Thyroid gland (tissue), 4 donors: ENCODE measurements at regions not wholly inside any gene's neighbourhood (a gene's known extent, or its start where the extent isn't known, plus 50 kb on each side); places are given as distances from the start of the nearest gene placed in this dataset.

ENCODE experiments used
- DNase-seq, 2 donors: peaks; one replicate each; pipeline ENCODE4 v3.0.0-alpha.2; 2019
- H3K27ac ChIP-seq, 3 donors: fragments of 200-600 bp; sonication (generic); 1 replicate in 2 of 3; 2 replicates in 1 of 3; pipeline ENCODE4 v1.5.1; 2016 to 2019; ENCODE audit warnings: mild to moderate bottlenecking in 1 of 3, moderate library complexity in 1 of 3
- H3K27me3 ChIP-seq: fragments of 200-600 bp; sonication (generic); one replicate; pipeline ENCODE4 v1.5.1; 2019
- H3K36me3 ChIP-seq, 2 donors: fragments of 200-600 bp; sonication (generic); one replicate each; pipeline ENCODE4 v1.5.1; 2016 to 2019
- H3K4me1 ChIP-seq, 2 donors: fragments of 200-600 bp; sonication (generic); one replicate each; pipeline ENCODE4 v1.5.1; 2017 to 2019
- H3K4me3 ChIP-seq, 3 donors: fragments of 200-600 bp; sonication (generic); replicated peaks in 1 of 3; 1 replicate in 2 of 3; 2 replicates in 1 of 3; pipeline ENCODE4 v1.5.1; 2016; ENCODE audit warnings: mild to moderate bottlenecking in 1 of 3
- H3K9me3 ChIP-seq: fragments of 200-600 bp; sonication (generic); one replicate; pipeline ENCODE4 v1.5.1; 2017
- CTCF ChIP-seq, 6 experiments: fragments of 200-600 bp in 3 of 6; fragments of 450-650 bp in 3 of 6; sonication (generic) in 3 of 6; IDR thresholded peaks; one replicate each; pipeline ENCODE4 v1.5.1; 2016 to 2019; ENCODE audit warnings: antibody characterized with exemption in 6 of 6, mild to moderate bottlenecking in 2 of 6, inconsistent platforms in 1 of 6, moderate library complexity in 1 of 6
- POLR2A ChIP-seq, 2 donors: fragments of 450-650 bp; IDR thresholded peaks; one replicate each; pipeline ENCODE4 v1.6.1; 2017; ENCODE audit warnings: antibody characterized with exemption in 2 of 2, mild to moderate bottlenecking in 2 of 2, moderate library complexity in 1 of 2
- WGBS, 2 donors: methylation state at CpG; one replicate each; pipeline ENCODE4 v1.1.5; 2017; 5-methylcytosine and 5-hydroxymethylcytosine counted together
- intact Hi-C: fragments of 100-400 bp; cut with DNase I; formaldehyde crosslinking; loops from one replicate; pipeline ENCODE4 v1.15.1; 2023

- TF ChIP-seq POLR2A (IDR thresholded peaks at IDR 0.05): no peak
- TF ChIP-seq CTCF (IDR thresholded peaks at IDR 0.05): no peak
- intact Hi-C loops: no loop called here
- Histone ChIP-seq H3K9me3 (no peaks in the 10 kb centered on the region), H3K27me3 (no peaks in the 10 kb centered on the region), H3K27ac (no peak overlapping the region), H3K4me1 (no peaks in the 10 kb centered on the region), H3K36me3 (no peaks in the 10 kb centered on the region), H3K4me3 (no peak overlapping the region)
- DNase-seq: no peak
These were observed 97.1 kb downstream of the GPR85 start for GRCh38 chr7:112989531-112989930.

- intact Hi-C loops: no loop called here
- no peaks in the 10 kb centered on the region for H3K4me1 ChIP-seq
- DNase-seq: no peak
- 80 to 86% methylated on average over 1 of the region's 1 CpG for WGBS, 2 donors
- no peaks in the 10 kb centered on the region for H3K27me3 ChIP-seq
- no peak overlapping the region for H3K4me3 ChIP-seq
- H3K9me3 ChIP-seq: no peaks in the 10 kb centered on the region
- TF ChIP-seq POLR2A (IDR thresholded peaks at IDR 0.05): no peak
- no peak for TF ChIP-seq CTCF (IDR thresholded peaks at IDR 0.05)
- no peak overlapping the region for H3K27ac ChIP-seq
- H3K36me3 ChIP-seq: no peaks in the 10 kb centered on the region
These were observed 99.5 kb downstream of the GPR85 start for GRCh38 chr7:112987171-112987570.

GRCh38 chr7:112986256-112987031 is 100.2 kb downstream of the GPR85 start:
- H3K36me3 ChIP-seq: no peaks in the 10 kb centered on the region
- no peak overlapping the region for H3K4me3 ChIP-seq
- H3K27ac ChIP-seq: no peak overlapping the region
- H3K9me3 ChIP-seq: no peaks in the 10 kb centered on the region
- no peaks in the 10 kb centered on the region for H3K27me3 ChIP-seq
- WGBS, 2 donors: 51 to 54% methylated on average over 3 of the region's 3 CpGs
- DNase-seq: no peak
- TF ChIP-seq POLR2A (IDR thresholded peaks at IDR 0.05) (no peak), CTCF (IDR thresholded peaks at IDR 0.05) (no peak)
- intact Hi-C loops: no loop called here
- no peaks in the 10 kb centered on the region for H3K4me1 ChIP-seq

GRCh38 chr7:112985377-112985987 is 101.1 kb downstream of the GPR85 start:
- no peak for TF ChIP-seq CTCF (IDR thresholded peaks at IDR 0.05)
- TF ChIP-seq POLR2A (IDR thresholded peaks at IDR 0.05): no peak
- H3K4me1 ChIP-seq: no peaks in the 10 kb centered on the region
- intact Hi-C loops: no loop called here
- H3K27me3 ChIP-seq: no peaks in the 10 kb centered on the region
- no peaks in the 10 kb centered on the region for H3K9me3 ChIP-seq
- DNase-seq: no peak
- H3K4me3 ChIP-seq: no peak overlapping the region
- 55 to 63% methylated on average over 9 of the region's 9 CpGs for WGBS, 2 donors
- no peaks in the 10 kb centered on the region for H3K36me3 ChIP-seq
- H3K27ac ChIP-seq: no peak overlapping the region

GRCh38 chr7:112982441-112983063 is 104.1 kb downstream of the GPR85 start:
- Histone ChIP-seq H3K9me3 (no peaks in the 10 kb centered on the region), H3K4me1 (no peaks in the 10 kb centered on the region), H3K36me3 (no peaks in the 10 kb centered on the region), H3K4me3 (no peak overlapping the region), H3K27ac (no peak overlapping the region), H3K27me3 (no peaks in the 10 kb centered on the region)
- DNase-seq: no peak
- no peak for TF ChIP-seq POLR2A (IDR thresholded peaks at IDR 0.05)
- TF ChIP-seq CTCF (IDR thresholded peaks at IDR 0.05): no peak
- intact Hi-C loops: no loop called here
- 85 to 92% methylated on average over 1 of the region's 1 CpG for WGBS, 2 donors
